SK-N-SH treated with all-trans-retinoic acid at 6 μM for 48 hours (cell line): ENCODE measurements at regions not wholly inside any gene's neighbourhood (a gene's known extent, or its start where the extent isn't known, plus 50 kb on each side); places are given as distances from the start of the nearest gene placed in this dataset.

Experiments
- ARNTL ChIP-seq: fragments of 450-650 bp; formaldehyde crosslinking; IDR thresholded peaks from 2 replicates; pipeline ENCODE4 v1.5.0; 2020; ENCODE audit warnings: low read depth, mild to moderate bottlenecking, moderate library complexity, borderline replicate concordance
- ISL1 ChIP-seq: fragments of 250-450 bp; sonication (Bioruptor Pico); IDR thresholded peaks from 2 replicates; pipeline ENCODE4 v2.1.2; 2022; ENCODE audit warnings: mild to moderate bottlenecking, moderate library complexity
- OSR1 ChIP-seq: fragments of 250-450 bp; sonication (Bioruptor Pico); IDR thresholded peaks from 2 replicates; pipeline ENCODE4 v1.8.0; 2022; ENCODE audit warnings: moderate library complexity, mild to moderate bottlenecking, inconsistent platforms
- ZNF8 ChIP-seq: fragments of 450-650 bp; formaldehyde crosslinking; IDR thresholded peaks from 2 replicates; pipeline ENCODE4 v1.5.0; 2020; ENCODE audit warnings: mild to moderate bottlenecking, moderate library complexity
- TF ChIP-seq, protein P1 (sequence below): fragments of 250-450 bp; sonication (Bioruptor Pico); IDR thresholded peaks from 2 replicates; pipeline ENCODE4 v1.8.0; 2021; ENCODE audit warnings: low read depth, mild to moderate bottlenecking, moderate library complexity, borderline replicate concordance
- TF ChIP-seq, protein P2 (sequence below): fragments of 250-450 bp; sonication (Bioruptor Pico); IDR thresholded peaks from 2 replicates; pipeline ENCODE4 v1.5.1; 2020; ENCODE audit warnings: low read depth, mild to moderate bottlenecking, moderate library complexity

DNA sequence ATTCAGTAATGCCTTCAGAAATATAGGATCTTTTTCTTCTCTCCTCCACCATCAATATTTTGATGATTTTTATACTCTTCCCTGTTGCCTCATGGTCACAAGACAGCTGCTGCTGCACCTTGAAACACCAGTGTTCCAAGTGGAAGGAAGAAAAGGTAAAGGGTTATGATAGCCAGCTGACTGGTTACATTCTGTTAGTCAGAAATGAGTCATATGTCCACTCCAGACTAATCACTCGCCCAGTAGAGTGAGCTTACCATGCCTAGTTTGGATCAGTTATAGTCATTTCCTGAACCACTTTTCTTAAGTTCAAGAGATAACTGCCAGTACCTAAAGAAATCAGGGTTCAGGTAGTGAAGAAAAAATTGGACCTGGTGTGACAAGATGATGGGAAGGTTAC is 532.3 kb upstream of the SMIM31 start:
- TF ChIP-seq, protein P1, sequence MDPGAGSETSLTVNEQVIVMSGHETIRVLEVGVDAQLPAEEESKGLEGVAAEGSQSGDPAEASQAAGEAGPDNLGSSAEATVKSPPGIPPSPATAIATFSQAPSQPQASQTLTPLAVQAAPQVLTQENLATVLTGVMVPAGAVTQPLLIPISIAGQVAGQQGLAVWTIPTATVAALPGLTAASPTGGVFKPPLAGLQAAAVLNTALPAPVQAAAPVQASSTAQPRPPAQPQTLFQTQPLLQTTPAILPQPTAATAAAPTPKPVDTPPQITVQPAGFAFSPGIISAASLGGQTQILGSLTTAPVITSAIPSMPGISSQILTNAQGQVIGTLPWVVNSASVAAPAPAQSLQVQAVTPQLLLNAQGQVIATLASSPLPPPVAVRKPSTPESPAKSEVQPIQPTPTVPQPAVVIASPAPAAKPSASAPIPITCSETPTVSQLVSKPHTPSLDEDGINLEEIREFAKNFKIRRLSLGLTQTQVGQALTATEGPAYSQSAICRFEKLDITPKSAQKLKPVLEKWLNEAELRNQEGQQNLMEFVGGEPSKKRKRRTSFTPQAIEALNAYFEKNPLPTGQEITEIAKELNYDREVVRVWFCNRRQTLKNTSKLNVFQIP (CRISPR knock-in tag): no peak
- TF ChIP-seq, protein P2, sequence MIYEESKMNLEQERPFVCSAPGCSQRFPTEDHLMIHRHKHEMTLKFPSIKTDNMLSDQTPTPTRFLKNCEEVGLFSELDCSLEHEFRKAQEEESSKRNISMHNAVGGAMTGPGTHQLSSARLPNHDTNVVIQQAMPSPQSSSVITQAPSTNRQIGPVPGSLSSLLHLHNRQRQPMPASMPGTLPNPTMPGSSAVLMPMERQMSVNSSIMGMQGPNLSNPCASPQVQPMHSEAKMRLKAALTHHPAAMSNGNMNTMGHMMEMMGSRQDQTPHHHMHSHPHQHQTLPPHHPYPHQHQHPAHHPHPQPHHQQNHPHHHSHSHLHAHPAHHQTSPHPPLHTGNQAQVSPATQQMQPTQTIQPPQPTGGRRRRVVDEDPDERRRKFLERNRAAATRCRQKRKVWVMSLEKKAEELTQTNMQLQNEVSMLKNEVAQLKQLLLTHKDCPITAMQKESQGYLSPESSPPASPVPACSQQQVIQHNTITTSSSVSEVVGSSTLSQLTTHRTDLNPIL (CRISPR knock-in tag): no peak
- TF ChIP-seq ISL1: no peak
- no peak for TF ChIP-seq OSR1 (CRISPR knock-in tag)
- no peak for TF ChIP-seq ARNTL (CRISPR knock-in tag)
- TF ChIP-seq ZNF8 (CRISPR knock-in tag): no peak
